ENCODE measurements at regions not wholly inside any gene's neighbourhood (a gene's known extent, or its start where the extent isn't known, plus 50 kb on each side); places are given as distances from the start of the nearest gene placed in this dataset.
"Not testable (repeated sequence)": the region's sequence is repeated elsewhere in the genome, so short reads cannot be mapped to it uniquely, and the experiment has no call there.

DNA sequence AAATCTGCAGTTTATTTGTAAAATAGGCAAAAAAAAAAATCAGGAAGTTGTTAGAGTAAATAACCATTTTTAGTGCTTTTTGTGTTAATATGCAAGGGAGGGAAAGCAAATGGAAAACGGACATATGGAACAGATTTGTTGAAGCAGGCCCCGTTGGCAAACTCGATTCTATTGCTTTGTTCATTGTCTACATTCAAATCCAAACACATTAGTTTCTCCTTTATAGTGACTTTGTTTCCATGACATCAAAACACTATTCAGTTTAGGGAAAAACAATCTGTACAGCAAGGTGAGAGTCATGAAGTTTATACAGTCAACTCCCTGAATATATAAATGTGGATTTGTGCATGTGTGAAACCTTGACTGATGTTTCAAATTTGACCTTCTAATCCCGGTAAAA, 142.2 kb downstream of the FAM47A start:
- DNase-seq = peak; percentile 35

DNA sequence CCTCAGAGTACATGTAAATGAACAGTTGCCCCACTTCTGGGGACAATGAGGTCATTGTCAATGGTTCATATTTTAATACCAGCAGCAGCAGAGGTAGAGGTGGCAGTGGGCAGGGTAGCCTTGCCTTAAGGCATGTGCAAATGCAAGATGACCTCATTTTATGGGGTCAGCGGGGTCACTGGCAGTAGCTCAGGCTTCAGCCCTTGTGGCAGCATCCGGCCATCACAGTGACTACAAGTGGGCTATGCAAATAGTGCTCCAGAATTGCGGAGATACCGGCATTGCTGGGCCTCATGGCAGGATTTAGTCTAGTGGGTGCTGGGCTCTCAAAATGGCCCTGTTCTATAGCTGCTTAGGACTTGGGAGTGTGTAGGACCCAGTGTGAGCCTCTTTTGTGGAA, 144.7 kb downstream of the FAM47A start:
- DNase-seq = no peak

DNA sequence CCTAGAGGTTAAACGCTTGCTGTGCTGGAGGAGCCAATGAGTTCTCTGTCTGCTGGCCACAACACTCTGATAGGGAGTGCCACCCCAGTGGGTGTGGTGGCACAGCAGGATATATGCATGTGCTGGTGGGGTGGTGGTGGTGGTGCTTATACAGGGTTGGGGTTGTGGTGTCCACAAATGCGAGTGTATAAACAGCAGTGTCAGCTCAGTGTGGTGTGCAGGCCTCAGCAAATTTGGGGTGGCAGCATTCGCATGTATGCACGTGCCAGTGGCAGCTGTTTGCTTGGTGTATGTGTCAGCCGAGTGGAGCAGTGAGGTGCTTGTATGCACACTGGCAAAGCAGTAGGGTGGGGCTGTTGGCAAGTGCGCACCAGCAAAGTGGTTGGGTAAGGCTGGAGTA, 157.4 kb downstream of the FAM47A start:
- no peak for DNase-seq

DNA sequence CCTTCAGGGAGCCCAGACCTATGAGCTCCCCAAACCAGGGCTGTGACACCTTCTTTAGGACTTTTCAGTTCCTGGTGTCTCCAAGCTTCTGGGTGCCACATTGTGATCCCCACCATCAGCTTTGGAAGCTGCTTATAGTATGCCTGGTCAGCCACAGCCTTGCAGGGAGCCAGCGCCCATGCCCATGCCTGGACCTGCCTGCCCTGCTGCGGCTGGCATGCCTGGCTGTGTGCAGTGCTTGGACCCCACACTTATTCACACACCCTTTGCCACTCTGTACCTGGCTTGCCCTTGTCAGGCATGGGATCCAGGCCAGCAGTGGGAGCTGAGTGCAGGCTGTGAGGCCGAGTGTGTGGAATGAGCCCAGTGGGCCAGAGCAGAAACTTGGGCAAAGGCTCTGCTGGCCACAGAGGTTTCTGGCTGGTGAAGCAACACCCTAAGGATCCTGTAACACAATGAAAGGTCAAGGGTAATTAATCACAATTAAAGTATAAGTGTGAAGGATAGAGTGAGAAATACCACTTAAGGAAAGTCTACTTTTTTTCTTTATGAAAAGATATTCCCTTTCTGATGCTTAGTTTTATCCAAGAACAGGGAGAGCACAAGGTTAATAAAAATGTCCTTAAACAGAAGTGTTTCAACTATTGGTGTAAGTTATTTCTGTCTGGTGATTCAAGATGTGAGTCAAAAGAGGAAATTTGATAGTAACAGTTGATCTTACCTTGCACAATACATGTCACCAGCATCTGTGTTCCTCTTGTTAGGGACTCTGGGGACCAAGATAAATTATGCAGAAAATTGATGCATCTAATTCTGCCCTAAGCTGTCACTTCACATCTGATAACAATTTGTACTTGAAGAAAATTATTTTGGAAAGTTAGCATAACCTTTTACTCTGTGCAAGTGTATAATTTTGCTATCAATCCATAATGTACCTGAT, 161.8 kb downstream of the FAM47A start:
- no peak for DNase-seq

DNA sequence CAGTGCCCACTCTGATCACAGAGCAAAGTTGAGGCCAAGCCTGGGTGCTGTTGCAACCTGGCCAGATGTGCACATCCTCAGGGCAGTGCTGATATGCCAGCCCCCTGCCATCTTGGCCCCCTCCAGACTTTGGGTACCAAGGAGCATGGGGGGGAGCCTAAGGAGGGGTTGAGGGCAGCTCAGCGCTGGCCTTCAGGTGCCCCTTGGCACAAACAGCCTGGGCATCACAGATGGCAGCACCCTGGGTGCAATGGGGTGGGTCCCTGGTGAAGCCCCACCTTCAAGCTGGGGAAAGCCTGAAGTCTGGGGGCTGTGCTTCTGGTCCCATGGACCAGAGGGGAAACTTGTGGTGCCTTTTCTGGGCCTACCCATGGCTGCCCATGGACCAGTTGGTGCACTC, 163.0 kb downstream of the FAM47A start:
- DNase-seq = no peak

DNA sequence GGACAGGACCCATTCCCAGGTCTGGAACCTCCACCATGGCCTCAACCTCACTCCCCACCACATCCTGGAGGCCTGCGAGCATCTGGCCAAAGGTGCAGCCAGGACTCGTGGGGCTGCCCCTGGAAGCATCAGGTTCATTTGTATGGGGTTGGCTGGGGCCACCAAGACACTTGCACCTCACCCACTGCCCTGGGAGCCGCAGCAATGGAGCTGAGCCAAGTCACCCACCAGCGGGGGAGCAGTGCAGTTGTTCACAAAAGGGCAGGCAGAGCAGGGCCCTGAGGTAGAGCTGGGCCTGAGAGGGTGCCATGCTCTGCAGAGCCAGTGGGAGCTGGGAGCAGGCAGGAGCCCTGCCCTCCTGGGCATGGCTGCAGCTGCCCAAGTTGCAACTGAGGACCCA, 163.5 kb downstream of the FAM47A start:
- DNase-seq = no peak

DNA sequence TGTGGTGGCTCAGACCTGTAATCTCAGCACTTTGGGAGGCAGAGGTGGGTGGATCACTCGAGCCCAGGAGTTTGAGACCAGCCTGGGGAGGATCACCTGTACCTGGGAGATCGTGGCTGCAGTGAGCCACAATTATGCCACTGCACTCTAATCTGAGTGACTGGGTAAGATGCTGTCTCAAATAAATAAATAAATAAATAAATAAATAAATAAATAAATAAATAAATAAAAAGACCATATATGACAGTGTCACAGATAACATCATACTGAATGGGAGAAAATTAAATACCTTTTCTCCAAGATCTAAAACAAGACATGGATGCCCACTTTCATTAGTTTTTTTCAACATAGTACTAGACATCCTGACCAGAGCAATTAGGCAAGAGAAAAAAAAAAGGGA, 182.8 kb downstream of the FAM47A start:
- no peak for DNase-seq

DNA sequence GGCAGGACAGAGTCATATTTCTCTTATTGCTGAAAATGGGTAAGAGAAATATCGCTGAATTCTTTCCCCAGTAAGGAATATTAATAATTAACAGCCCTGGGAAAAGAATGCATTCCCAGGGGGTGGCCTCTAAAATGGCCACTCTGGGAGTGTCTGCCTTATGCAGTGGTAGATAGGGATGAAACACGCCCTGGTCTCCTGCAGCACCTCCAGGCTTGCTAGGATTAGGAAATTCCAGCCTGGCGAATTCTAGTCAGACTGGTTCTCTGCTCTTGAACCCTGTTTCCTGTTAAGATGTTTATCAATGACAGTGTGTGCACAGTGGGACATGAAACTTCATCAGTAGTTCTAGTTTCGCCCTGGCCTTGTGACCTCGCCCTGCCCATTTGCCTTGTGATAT, 205.9 kb downstream of the FAM47A start:
- DNase-seq = not testable (repeated sequence)

DNA sequence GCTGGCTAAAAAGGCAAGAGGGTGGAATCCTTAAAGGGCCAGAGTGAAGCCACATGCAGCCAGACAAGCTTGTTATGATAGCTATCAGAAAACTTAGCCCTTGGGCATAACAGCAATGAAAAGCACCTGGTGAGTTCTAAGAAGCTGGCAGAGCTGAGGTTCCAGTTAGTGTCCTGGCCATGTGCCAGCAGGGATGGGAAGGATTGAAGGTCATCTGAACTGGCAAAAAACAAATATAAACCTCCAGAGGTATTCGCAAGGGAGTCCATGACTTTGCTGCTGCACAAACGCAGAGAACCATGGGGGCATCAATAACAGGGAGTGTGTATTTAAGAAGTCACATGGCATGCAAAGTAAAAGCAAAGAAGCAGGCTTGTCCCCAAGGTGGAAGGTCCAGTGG, 208.9 kb downstream of the FAM47A start:
- no peak for DNase-seq

DNA sequence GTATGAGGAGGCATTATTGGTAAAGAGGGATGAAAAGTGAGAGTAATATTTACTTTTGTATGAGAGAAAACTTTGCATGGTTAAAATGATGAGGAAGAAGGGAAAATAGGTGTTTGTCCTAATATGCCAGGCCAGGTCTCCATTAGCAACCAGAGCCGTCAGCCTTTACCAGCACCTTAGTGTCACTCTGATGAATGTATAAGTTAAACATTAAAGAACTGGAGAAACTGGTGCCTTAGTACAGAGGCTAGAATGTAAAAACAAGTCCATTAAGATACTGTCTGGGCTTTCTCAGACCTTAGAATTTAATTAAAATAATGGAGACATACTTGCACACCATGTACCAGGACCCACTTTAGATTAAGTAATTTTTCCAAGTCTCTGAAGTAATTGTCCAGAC, 222.3 kb downstream of the FAM47A start:
- DNase-seq = no peak

DNA sequence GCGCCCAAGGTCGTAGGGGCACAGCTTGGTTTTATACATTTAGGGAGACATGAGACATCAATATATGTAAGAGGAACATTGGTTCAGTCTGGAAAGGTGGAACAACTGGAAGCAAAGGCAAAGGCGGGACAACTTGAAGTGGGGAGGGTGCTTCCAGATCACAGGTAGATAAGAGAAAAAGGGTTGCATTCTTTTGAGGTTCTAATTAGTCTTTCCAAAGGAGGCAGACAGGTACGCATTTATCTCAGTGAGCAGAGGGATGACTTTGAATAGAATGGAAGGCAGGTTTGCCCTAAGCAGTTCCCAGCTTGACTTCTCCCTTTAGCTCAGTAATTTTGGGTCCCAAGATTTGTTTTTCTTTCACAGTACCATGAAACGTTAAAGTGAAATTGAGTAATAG, 223.2 kb downstream of the FAM47A start:
- no peak for DNase-seq

DNA sequence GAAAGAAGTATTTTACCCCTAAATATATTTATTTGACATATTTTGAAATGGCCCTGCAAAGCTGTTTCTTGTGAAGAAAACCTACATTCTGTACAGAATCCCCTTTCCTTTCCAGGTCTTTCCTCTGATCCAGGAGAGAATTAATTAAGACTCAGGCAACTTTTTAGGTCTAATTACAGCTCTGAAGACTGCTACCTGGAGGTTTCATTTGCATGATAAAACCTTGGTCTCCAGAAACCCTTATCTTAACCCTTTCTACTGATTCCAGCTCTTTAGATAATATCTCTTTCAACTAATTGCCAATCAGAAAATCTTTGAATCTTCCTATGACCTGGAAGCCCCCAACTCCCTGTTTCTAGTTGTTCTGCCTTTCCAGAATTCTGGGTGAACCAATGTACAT, 224.0 kb downstream of the FAM47A start:
- DNase-seq = no peak

DNA sequence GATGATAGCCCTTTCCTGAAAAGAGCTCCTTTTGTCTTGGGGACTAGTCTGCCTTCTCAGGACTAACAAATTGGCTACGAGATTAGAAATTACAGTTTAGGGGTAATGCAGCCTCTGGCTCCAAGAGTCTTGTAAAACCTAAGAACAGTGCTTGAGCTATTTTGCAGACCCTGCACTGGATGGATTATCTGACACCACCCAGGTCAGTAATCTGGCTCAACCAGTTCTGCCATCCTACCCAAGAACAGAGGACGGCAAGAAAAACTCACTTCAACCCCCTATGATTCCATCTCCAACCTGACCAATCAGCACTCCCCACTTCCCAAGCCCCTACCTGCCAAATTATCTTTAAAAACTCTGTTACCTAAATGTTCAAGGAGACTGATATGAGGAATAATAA, 225.1 kb downstream of the FAM47A start:
- no peak for DNase-seq

DNA sequence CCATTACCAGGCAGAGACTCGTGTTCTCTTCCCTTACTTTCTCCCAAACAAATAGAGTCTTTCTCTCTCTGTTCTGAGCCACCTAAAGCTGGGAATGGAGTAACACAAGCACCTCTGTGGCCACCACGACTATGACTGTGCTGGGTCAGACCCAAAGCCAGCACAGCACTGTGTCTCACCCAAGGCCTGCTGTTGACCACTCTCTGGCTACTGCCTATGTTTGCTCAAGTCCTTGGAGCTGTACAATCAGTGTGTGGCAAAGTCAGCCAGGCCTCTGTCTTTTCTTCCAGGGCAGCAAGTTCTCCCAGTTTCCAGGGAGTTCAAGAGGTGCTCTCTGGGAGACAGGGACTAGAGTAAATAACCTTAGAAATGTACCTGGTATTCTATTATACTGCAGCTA, 239.4 kb downstream of the FAM47A start:
- DNase-seq = no peak

DNA sequence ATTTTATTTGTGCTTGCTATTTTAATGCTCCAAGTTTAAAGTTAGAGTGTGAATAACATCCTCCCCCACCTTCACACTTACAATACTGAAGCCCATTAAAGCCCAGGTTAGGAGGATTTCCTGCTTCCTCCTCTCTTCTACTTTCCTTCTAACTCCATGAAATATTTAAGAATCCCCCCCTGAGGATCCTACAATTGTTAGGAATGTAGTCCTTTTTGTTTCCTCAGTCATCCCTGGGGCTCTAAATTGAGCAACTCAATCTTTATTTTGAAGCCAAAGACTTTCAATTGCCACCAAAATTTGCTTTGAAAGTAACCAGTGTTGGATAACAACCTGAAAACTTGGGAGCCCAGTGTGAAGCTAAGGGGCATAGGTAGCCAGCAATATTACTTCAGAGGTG, 276.9 kb downstream of the FAM47A start:
- no peak for DNase-seq

DNA sequence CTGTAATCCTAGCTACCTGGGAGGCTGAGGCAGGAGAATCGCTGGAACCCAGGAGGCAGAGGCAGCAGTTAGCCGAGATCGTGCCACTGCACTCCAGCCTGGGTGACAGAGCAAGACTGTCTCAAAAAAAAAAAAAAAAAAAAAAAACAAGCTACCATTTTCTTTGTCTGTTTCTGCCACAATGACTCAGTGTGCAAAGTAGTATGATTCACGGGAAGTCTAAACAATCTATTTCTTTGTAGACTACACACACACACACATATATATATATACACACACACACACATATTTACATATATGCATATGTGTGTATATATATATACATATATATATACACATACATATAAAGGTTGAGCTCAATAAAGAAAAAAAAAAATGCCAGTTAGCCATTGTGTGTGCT, 280.0 kb downstream of the FAM47A start:
- DNase-seq = not testable (repeated sequence)

DNA sequence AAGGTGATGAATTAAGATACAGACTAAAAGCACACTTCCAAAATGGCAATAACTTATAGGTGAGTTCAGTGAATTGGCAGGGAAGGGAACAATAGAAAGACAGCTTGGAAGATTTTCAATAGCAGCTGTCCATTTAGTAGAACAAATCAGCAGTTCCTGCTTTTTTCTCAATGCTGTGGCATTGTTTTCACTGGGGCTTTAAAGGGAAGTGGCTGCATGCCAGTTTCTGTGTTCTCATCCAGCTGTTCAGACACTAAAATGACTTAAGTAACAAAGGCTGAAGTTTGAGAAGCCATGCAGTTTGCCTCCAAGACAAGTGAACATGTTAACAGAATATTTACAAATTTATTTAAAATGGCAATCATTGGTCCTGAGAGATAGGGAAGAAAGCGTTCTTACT, 291.9 kb downstream of the FAM47A start:
- no peak for DNase-seq

DNA sequence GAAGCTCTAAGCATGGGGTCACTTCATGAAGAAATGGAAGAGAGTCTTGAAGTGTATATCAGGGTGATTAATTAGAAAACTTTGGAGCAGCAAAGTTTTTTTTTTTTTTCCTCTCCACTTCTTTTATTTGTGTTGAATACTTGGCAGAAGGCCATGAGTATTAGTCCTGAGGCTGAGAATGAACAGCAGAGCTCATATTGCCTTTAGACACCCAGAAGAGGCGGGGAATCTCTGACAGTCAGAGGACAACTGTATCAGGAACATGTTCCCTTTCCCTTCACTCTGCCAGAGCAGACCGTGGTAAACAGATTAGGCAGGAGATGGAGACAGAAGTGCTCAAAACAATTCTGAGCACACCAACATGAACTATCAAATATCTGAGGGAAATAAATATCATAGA, 300.9 kb downstream of the FAM47A start:
- DNase-seq = no peak

DNA sequence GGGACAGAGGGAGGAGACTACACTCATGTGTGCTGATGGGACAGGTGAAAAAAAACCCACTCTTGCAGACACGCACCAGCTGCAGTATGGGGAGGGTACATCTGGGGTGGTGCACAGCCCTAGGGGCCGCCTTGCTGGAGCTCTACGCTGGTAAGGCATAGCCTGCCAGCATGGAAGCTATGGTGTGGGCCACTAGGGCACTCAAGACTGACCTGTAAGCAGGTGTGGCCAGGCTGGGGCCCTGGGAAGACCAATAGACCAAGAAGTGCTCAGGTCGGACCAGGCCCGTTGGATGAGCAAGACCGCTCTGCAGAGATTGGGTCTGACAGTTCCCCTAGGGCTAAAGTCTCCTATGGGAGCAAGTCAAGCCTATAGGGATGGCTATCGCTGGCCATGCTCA, 314.8 kb downstream of the FAM47A start:
- DNase-seq = no peak

DNA sequence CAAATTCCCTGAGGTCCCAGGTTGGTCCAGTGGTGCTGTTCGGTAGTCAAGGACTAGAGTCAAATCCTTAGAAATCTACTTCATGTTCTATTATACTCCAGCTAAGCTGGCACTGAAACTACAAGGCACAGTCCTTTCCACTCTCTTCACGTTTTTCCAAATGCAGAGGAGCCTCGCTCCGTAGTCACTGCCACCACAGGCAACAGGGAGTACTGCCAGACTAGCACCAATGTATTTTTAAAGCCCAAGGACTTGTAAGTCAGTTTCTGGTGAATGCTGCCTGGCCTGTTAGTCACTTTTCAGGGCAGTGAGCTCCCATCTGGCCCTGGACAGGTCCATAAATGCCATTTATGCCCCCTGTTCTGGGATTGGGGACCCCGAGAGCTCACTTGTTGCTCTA, 323.5 kb downstream of the FAM47A start:
- DNase-seq = no peak

DNA sequence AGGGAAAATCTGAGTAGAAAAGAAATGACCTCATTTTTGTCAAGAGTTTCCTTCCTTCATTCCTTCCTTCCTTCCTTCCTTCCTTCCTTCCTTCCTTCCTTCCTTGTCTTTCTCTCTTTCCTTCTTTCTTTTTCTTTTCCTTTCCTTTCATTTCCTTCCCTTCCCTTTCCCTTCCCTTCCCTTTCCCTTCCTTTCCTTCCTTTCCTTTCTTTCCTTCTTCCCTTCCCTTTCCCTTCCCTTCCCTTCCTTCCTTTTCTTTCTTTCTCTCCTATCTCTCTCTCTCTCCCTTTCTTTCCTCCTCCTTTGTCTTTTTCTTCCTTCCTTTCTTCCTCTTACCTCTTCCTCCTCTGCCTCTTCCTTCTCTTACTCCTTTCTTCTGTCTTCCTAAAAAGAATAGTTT, 347.6 kb downstream of the FAM47A start:
- no peak for DNase-seq

DNA sequence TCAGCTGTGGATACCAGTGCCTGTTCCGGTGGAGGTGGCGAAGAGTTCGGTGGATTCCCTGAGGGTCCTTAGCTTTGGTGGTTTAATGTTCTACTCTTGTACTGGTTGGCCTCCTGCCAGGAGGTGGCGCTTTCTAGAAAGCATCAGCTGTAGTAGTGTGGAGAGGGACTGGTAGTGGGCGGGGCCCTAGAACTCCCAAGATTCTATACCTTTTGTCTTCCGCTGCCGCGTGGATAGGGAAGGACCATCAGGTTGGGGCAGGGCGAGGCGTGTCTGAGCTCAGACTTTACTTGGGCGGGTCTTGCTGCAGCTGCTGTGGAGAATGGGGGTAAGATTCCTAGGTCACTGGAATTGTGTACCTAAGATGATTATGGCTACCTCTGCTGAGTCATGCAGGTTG, 390.3 kb downstream of the FAM47A start:
- no peak for DNase-seq

DNA sequence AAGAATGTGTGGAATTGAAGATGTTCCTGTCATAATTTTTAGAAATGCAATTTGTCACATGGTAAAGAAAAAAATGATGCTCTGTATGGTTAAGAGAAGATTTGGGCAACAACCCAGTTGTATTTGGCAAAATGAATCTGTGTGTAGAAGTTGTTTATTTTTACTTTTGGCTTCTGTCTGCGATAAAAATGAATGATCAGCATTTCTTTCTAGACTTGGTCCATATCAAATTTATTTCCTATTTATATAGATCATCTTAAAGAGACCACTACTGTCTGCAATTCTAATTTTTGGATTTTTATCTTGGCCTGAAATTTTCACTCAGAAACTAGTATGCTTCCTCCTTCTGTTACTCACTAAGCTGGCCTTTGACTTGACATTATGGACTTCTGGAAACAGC, 396.9 kb downstream of the FAM47A start:
- DNase-seq = no peak

DNA sequence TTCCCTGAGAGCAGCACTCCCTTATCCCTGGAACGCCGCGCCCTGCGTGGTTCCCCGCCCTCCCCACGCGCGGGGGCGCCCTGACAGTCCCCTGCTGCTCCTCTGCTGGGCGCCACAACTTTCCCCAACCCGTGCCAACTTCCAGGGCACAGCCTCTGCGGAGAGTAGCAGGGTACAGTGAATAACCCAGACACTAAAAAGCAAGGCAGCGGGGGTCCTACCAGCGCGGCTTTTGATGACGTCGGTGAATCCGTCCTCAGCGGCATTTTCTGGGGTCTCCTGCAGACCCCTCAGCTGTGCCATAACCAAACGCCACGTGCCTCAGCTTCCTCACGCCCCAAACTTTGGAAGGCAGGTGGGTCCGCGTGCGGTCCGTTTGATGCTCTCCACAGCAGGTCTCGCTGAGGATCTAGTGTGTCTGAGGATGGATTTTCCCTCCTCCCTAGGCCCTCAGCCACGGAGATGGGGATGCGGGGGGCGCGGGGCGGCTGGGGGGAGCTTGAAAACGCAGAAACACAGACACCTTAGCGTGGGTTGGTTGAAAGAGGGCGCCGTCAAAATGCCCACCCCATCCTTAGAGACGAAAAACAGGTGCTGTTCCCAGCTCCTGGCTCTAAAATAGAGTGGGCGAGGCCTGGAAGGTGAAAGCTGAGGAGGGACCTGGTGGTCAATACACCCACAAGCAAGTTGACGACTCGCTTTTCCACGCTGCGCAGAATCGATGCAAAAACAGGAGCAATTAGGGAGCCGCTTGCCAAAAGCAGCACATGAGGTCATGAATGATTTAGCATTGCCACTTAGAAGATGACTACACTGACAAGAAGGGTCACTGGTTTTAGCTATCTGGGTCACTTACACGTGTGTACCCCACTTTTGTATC, 405.6 kb downstream of the FAM47A start:
- DNase-seq = no peak
